ENCODE measurements at regions not wholly inside any gene's neighbourhood (a gene's known extent, or its start where the extent isn't known, plus 50 kb on each side); places are given as distances from the start of the nearest gene placed in this dataset.

- no peaks in the 10 kb centered on the region for H3K27me3 ChIP-seq (ENCODE audit: control insufficient read depth in 3 of 3, insufficient read depth in 3 of 3, low read length in 3 of 3)
- DNase-seq: no peak
- no peak overlapping the region for H3K27ac ChIP-seq (ENCODE audit: low read depth in 1 of 3, low read length in 2 of 3)
- no peak overlapping the region for H3K4me3 ChIP-seq (ENCODE audit: low read depth in 1 of 3, low read length in 3 of 3)
- 35 to 49% (median 48%) methylated on average over 3 of the region's 3 CpGs for WGBS, 3 donors
- H3K9me3 ChIP-seq (ENCODE audit: control insufficient read depth in 2 of 2, insufficient read depth in 1 of 2, low read depth in 1 of 2, low read length in 1 of 2): no peaks in the 10 kb centered on the region
- H3K4me1 ChIP-seq (ENCODE audit: control insufficient read depth in 3 of 3, insufficient read depth in 2 of 3, low read depth in 1 of 3, low read length in 2 of 3): no peaks in the 10 kb centered on the region
- no peaks in the 10 kb centered on the region for H3K36me3 ChIP-seq (ENCODE audit: control insufficient read depth in 3 of 3, insufficient read depth in 2 of 3, low read depth in 1 of 3, low read length in 3 of 3)
- no peak for FAIRE-seq
These were observed 196.7 kb upstream of the PHYHIPL start for GRCh38 chr10:58979711-58980110.

GRCh38 chr10:58980826-58981415 is 195.5 kb upstream of the PHYHIPL start:
- no peaks in the 10 kb centered on the region for H3K4me1 ChIP-seq (ENCODE audit: control insufficient read depth in 3 of 3, insufficient read depth in 2 of 3, low read depth in 1 of 3, low read length in 2 of 3)
- no peak for DNase-seq
- no peaks in the 10 kb centered on the region for H3K27me3 ChIP-seq (ENCODE audit: control insufficient read depth in 3 of 3, insufficient read depth in 3 of 3, low read length in 3 of 3)
- no peak overlapping the region for H3K27ac ChIP-seq (ENCODE audit: low read depth in 1 of 3, low read length in 2 of 3)
- no peaks in the 10 kb centered on the region for H3K36me3 ChIP-seq (ENCODE audit: control insufficient read depth in 3 of 3, insufficient read depth in 2 of 3, low read depth in 1 of 3, low read length in 3 of 3)
- H3K9me3 ChIP-seq (ENCODE audit: control insufficient read depth in 2 of 2, insufficient read depth in 1 of 2, low read depth in 1 of 2, low read length in 1 of 2): no peaks in the 10 kb centered on the region
- H3K4me3 ChIP-seq (ENCODE audit: low read depth in 1 of 3, low read length in 3 of 3): no peak overlapping the region
- WGBS, 3 donors: 87 to 90% (median 89%) methylated on average over 6 of the region's 6 CpGs
- FAIRE-seq: no peak

GRCh38 chr10:58981846-58982245 is 194.6 kb upstream of the PHYHIPL start:
- FAIRE-seq: no peak

GRCh38 chr10:58982470-58983239 is 193.8 kb upstream of the PHYHIPL start:
- no peaks in the 10 kb centered on the region for H3K9me3 ChIP-seq (ENCODE audit: control insufficient read depth in 2 of 2, insufficient read depth in 1 of 2, low read depth in 1 of 2, low read length in 1 of 2)
- H3K36me3 ChIP-seq (ENCODE audit: control insufficient read depth in 3 of 3, insufficient read depth in 2 of 3, low read depth in 1 of 3, low read length in 3 of 3): no peaks in the 10 kb centered on the region
- no peaks in the 10 kb centered on the region for H3K4me1 ChIP-seq (ENCODE audit: control insufficient read depth in 3 of 3, insufficient read depth in 2 of 3, low read depth in 1 of 3, low read length in 2 of 3)
- DNase-seq (no peak), FAIRE-seq (no peak)
- WGBS, 3 donors: 79 to 83% (median 83%) methylated on average over 3 of the region's 3 CpGs
- no peaks in the 10 kb centered on the region for H3K27me3 ChIP-seq (ENCODE audit: control insufficient read depth in 3 of 3, insufficient read depth in 3 of 3, low read length in 3 of 3)
- no peak overlapping the region for H3K4me3 ChIP-seq (ENCODE audit: low read depth in 1 of 3, low read length in 3 of 3)
- H3K27ac ChIP-seq (ENCODE audit: low read depth in 1 of 3, low read length in 2 of 3): no peak overlapping the region

More at GRCh38 chr10:58981846-58982245, 194.6 kb upstream of the PHYHIPL start:
- no peak overlapping the region for H3K4me3 ChIP-seq (ENCODE audit: low read depth in 1 of 3, low read length in 3 of 3)
- no peaks in the 10 kb centered on the region for H3K36me3 ChIP-seq (ENCODE audit: control insufficient read depth in 3 of 3, insufficient read depth in 2 of 3, low read depth in 1 of 3, low read length in 3 of 3)
- H3K27me3 ChIP-seq (ENCODE audit: control insufficient read depth in 3 of 3, insufficient read depth in 3 of 3, low read length in 3 of 3): no peaks in the 10 kb centered on the region
- no peak overlapping the region for H3K27ac ChIP-seq (ENCODE audit: low read depth in 1 of 3, low read length in 2 of 3)
- no peaks in the 10 kb centered on the region for H3K9me3 ChIP-seq (ENCODE audit: control insufficient read depth in 2 of 2, insufficient read depth in 1 of 2, low read depth in 1 of 2, low read length in 1 of 2)
- 76 to 88% (median 79%) methylated on average over 6 of the region's 6 CpGs for WGBS, 3 donors
- no peaks in the 10 kb centered on the region for H3K4me1 ChIP-seq (ENCODE audit: control insufficient read depth in 3 of 3, insufficient read depth in 2 of 3, low read depth in 1 of 3, low read length in 2 of 3)
- DNase-seq: no peak

GRCh38 chr10:58985216-58985615 is 191.2 kb upstream of the PHYHIPL start:
- Histone ChIP-seq H3K4me1 (ENCODE audit: control insufficient read depth in 3 of 3, insufficient read depth in 2 of 3, low read depth in 1 of 3, low read length in 2 of 3) (no peaks in the 10 kb centered on the region), H3K27ac (ENCODE audit: low read depth in 1 of 3, low read length in 2 of 3) (no peak overlapping the region), H3K27me3 (ENCODE audit: control insufficient read depth in 3 of 3, insufficient read depth in 3 of 3, low read length in 3 of 3) (no peaks in the 10 kb centered on the region), H3K4me3 (ENCODE audit: low read depth in 1 of 3, low read length in 3 of 3) (no peak overlapping the region), H3K9me3 (ENCODE audit: control insufficient read depth in 2 of 2, insufficient read depth in 1 of 2, low read depth in 1 of 2, low read length in 1 of 2) (peaks cover 0 to 9% of the 10 kb centered on the region in 2 donors), H3K36me3 (ENCODE audit: control insufficient read depth in 3 of 3, insufficient read depth in 2 of 3, low read depth in 1 of 3, low read length in 3 of 3) (no peaks in the 10 kb centered on the region)
- FAIRE-seq: no peak
- DNase-seq: no peak
- WGBS, 3 donors: 78 to 85% (median 83%) methylated on average over 3 of the region's 3 CpGs

DNA sequence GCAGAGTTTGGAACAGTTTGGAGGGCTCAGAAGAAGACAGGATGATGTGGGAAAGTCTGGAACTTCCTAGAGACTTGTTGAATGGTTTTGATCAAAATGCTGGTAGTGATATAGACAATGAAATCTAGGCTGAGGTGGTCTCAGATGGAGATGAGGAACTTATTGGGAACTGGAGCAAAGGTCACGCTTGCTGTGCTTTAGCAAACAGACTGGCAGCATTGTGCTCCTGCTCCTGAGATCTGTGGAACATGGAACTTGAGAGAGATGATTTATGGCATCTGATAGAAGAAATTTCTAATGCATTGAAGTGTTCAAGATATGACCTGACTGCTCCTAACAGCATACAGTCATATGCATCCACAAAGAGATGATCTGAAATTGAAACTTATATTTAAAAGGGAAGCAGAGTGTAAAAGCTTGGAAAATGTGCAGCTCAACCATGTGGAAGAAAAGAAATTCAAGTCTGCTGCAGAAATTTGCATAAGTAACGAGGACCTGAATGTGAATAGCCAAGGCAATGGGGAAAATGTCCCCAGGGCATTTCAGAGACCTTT is 186.9 kb upstream of the PHYHIPL start:
- Histone ChIP-seq H3K36me3 (ENCODE audit: control insufficient read depth in 3 of 3, insufficient read depth in 2 of 3, low read depth in 1 of 3, low read length in 3 of 3) (no peaks in the 10 kb centered on the region), H3K4me1 (ENCODE audit: control insufficient read depth in 3 of 3, insufficient read depth in 2 of 3, low read depth in 1 of 3, low read length in 2 of 3) (peaks cover 2 to 11% (median 4%) of the 10 kb centered on the region in 3 donors), H3K4me3 (ENCODE audit: low read depth in 1 of 3, low read length in 3 of 3) (no peak overlapping the region), H3K27me3 (ENCODE audit: control insufficient read depth in 3 of 3, insufficient read depth in 3 of 3, low read length in 3 of 3) (no peaks in the 10 kb centered on the region), H3K27ac (ENCODE audit: low read depth in 1 of 3, low read length in 2 of 3) (no peak overlapping the region), H3K9me3 (ENCODE audit: control insufficient read depth in 2 of 2, insufficient read depth in 1 of 2, low read depth in 1 of 2, low read length in 1 of 2) (peaks cover 0 to 22% of the 10 kb centered on the region in 2 donors)
- no peak for DNase-seq
- 73 to 86% (median 85%) methylated on average over 2 of the region's 2 CpGs for whole genome bisulfite sequencing, 3 donors
- FAIRE-seq: no peak

- Histone ChIP-seq H3K27me3 (ENCODE audit: control insufficient read depth in 3 of 3, insufficient read depth in 3 of 3, low read length in 3 of 3) (no peaks in the 10 kb centered on the region), H3K4me1 (ENCODE audit: control insufficient read depth in 3 of 3, insufficient read depth in 2 of 3, low read depth in 1 of 3, low read length in 2 of 3) (peaks cover 4 to 21% (median 4%) of the 10 kb centered on the region in 3 donors), H3K36me3 (ENCODE audit: control insufficient read depth in 3 of 3, insufficient read depth in 2 of 3, low read depth in 1 of 3, low read length in 3 of 3) (no peaks in the 10 kb centered on the region), H3K4me3 (ENCODE audit: low read depth in 1 of 3, low read length in 3 of 3) (no peak overlapping the region), H3K27ac (ENCODE audit: low read depth in 1 of 3, low read length in 2 of 3) (no peak overlapping the region), H3K9me3 (ENCODE audit: control insufficient read depth in 2 of 2, insufficient read depth in 1 of 2, low read depth in 1 of 2, low read length in 1 of 2) (peaks cover 0 to 22% of the 10 kb centered on the region in 2 donors)
- WGBS, 3 donors: 61 to 81% (median 71%) methylated on average over 2 of the region's 2 CpGs
- FAIRE-seq (no peak), DNase-seq (peak in 1 of 2 donors; percentile 44)
These were observed 185.8 kb upstream of the PHYHIPL start for GRCh38 chr10:58990693-58991092.

GRCh38 chr10:58991856-58992255 is 184.6 kb upstream of the PHYHIPL start:
- no peak for FAIRE-seq
- H3K27ac ChIP-seq (ENCODE audit: low read depth in 1 of 3, low read length in 2 of 3): no peak overlapping the region
- no peak overlapping the region for H3K4me3 ChIP-seq (ENCODE audit: low read depth in 1 of 3, low read length in 3 of 3)
- DNase-seq: peak; percentile 32 to 88
- H3K4me1 ChIP-seq (ENCODE audit: control insufficient read depth in 3 of 3, insufficient read depth in 2 of 3, low read depth in 1 of 3, low read length in 2 of 3): peaks cover 4 to 25% (median 4%) of the 10 kb centered on the region in 3 donors
- H3K9me3 ChIP-seq (ENCODE audit: control insufficient read depth in 2 of 2, insufficient read depth in 1 of 2, low read depth in 1 of 2, low read length in 1 of 2): peaks cover 0 to 22% of the 10 kb centered on the region in 2 donors
- no peaks in the 10 kb centered on the region for H3K27me3 ChIP-seq (ENCODE audit: control insufficient read depth in 3 of 3, insufficient read depth in 3 of 3, low read length in 3 of 3)
- no peaks in the 10 kb centered on the region for H3K36me3 ChIP-seq (ENCODE audit: control insufficient read depth in 3 of 3, insufficient read depth in 2 of 3, low read depth in 1 of 3, low read length in 3 of 3)

Measured in small intestine (tissue), 7 donors.